GM06990 (cell line): ENCODE measurements at regions not wholly inside any gene's neighbourhood (a gene's known extent, or its start where the extent isn't known, plus 50 kb on each side); places are given as distances from the start of the nearest gene placed in this dataset.

ENCODE experiments used
- DNase-seq: peaks from one replicate; pipeline ENCODE4 v3.0.0-alpha.2; 2011; ENCODE audit not compliant: insufficient read length; ENCODE audit errors: extremely low read depth
- H3K27me3 ChIP-seq: replicated peaks from 2 replicates; pipeline ENCODE4 v1.6.0; 2011; ENCODE audit warnings: low read length; ENCODE audit not compliant: control insufficient read depth, insufficient read depth
- H3K36me3 ChIP-seq: 2 replicates; pipeline ENCODE4 v1.5.1; 2011; ENCODE audit warnings: low read length; ENCODE audit not compliant: control insufficient read depth, insufficient read depth
- H3K4me3 ChIP-seq: replicated peaks from 2 replicates; pipeline ENCODE4 v1.5.1; 2011; ENCODE audit warnings: low read depth, mild to moderate bottlenecking, control low read depth, low read length
- TF ChIP-seq, protein P1 (sequence below): IDR thresholded peaks from 2 replicates; pipeline ENCODE4 v1.5.1; 2011; ENCODE audit warnings: low read length, control low read depth, mild to moderate bottlenecking, inconsistent platforms; ENCODE audit not compliant: insufficient read depth, poor library complexity, severe bottlenecking

DNA sequence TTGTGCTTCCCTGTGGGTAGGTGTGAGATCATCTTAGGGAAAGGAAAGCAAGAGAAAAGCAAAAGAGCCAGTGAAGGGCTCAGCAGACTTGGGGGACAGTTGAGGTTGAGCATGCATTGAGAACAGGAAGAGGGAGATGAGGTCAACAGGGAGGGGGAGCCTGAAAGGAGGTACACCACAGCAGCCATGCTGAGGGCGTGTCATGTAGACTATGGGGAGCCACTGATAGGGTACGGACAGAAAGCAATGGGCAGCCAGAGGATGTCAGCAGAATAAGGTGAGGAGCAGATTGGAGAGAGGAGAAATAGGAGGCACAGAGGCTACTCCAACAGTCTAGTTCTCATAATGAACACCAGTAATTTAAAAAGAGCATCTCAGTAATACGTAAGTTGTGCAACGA, 351.1 kb upstream of the HTR1E start:
- TF ChIP-seq, protein P1, sequence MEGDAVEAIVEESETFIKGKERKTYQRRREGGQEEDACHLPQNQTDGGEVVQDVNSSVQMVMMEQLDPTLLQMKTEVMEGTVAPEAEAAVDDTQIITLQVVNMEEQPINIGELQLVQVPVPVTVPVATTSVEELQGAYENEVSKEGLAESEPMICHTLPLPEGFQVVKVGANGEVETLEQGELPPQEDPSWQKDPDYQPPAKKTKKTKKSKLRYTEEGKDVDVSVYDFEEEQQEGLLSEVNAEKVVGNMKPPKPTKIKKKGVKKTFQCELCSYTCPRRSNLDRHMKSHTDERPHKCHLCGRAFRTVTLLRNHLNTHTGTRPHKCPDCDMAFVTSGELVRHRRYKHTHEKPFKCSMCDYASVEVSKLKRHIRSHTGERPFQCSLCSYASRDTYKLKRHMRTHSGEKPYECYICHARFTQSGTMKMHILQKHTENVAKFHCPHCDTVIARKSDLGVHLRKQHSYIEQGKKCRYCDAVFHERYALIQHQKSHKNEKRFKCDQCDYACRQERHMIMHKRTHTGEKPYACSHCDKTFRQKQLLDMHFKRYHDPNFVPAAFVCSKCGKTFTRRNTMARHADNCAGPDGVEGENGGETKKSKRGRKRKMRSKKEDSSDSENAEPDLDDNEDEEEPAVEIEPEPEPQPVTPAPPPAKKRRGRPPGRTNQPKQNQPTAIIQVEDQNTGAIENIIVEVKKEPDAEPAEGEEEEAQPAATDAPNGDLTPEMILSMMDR = no peak
- no peaks in the 10 kb centered on the region for H3K27me3 ChIP-seq
- H3K36me3 ChIP-seq = no peaks in the 10 kb centered on the region
- DNase-seq = no peak
- H3K4me3 ChIP-seq = no peak overlapping the region

DNA sequence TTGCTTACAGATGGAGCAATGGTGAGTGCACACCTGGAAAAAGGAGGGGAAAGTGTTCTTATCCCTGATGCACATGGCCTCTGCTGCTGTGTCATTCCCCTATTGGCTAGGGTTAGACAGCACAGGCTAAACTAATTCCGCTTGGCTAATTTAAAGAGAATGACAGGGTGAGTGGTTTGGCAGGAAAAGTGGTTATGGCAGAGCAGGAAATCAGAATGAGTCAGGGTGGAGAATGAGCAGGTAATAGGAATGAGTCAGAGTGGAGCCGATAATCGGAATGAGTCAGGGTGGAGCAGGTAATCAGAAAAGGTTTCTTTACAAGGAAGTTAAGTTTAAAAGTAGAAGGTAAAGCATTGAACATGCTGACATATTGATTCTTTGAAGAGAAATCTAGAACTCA, 355.5 kb upstream of the HTR1E start:
- Histone ChIP-seq H3K4me3 (no peak overlapping the region), H3K36me3 (no peaks in the 10 kb centered on the region), H3K27me3 (no peaks in the 10 kb centered on the region)
- no peak for DNase-seq
- TF ChIP-seq, protein P1 = no peak

DNA sequence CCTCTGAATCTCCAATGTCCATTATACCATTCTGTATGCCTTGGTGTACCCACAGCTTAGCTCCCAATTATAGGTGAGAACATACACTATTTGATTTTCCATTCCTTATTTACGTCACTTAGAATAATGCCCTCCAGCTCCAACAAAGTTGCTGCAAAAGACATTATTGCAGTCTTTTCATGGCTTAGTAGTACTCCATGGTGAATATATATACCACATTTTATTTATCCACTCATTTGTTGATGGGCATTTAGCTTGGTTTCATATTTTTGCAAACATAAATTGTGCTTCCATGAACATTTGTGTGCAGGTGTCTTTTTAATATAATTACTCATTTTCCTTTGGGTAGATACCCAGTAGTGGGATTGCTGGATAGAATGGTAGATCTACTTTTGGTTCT, 374.1 kb upstream of the HTR1E start:
- H3K4me3 ChIP-seq = no peak overlapping the region
- no peak for DNase-seq
- H3K36me3 ChIP-seq = no peaks in the 10 kb centered on the region
- no peaks in the 10 kb centered on the region for H3K27me3 ChIP-seq
- TF ChIP-seq, protein P1 = no peak

DNA sequence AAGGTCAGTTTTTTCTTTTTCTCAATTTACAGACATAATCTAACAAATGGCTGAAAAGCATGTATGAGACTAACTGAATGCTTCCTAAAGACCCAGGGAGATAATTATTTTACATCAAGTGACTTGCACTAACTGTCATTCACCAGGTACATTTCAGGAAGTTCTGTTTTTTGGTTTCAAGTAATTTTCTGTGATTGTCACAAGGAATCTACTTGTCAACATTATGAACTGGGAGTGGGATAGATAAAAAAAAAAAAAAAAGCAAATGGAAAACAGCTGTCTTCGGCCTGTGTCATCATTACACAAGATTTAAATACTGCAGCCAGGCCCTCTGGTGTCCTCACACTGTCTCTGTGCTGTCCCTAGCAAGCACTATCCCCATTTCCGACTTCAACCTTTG, 379.0 kb upstream of the HTR1E start:
- Histone ChIP-seq H3K36me3 (no peaks in the 10 kb centered on the region), H3K27me3 (no peaks in the 10 kb centered on the region), H3K4me3 (no peak overlapping the region)
- DNase-seq = no peak
- TF ChIP-seq, protein P1 = no peak

DNA sequence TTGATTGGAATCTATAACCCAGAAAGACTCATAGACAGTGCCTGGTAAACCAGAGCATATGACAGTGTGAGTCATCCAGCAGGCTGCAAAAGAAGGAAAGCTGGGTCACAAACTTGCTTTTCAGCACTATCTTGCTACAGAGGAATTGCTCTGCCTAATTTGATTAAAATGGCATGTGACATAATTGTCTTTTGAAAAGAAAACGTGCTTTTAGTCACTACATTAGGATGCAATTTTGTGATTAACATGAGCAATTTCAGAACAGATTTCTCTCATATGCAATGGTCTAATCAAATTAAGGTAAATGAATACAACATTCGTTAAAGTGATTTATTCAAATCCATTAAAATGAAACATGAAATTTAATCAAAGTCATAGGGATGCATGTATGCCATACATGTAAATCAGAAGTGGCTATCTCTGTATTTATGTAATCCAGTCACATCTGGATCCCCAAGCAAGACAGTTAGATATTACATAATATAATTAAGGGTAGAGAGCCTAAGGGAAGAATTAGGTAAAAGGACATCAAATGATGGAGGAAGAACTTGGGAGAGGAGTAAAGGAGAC, 400.0 kb upstream of the HTR1E start:
- no peaks in the 10 kb centered on the region for H3K27me3 ChIP-seq
- no peak overlapping the region for H3K4me3 ChIP-seq
- H3K36me3 ChIP-seq = no peaks in the 10 kb centered on the region
- TF ChIP-seq, protein P1 = no peak
- DNase-seq = no peak

DNA sequence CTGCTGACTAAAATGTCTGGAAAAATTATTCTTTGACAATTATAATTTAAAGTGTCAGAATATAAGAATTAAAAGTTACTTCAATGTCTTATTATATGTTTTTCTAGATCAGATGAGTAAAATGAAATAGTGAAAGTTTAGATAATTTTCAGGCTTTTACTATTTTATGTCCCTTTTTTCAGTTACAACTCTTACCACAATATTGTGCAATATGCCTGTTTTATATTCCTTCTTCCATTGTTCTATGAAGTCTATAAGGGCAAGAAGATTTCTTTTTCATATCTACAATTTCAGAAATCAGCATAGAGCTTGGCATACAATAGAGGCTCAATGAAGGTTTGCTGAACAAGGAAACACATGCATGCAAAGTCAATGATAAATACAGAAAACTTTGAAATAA, 401.2 kb upstream of the HTR1E start:
- TF ChIP-seq, protein P1 = no peak
- DNase-seq = no peak
- Histone ChIP-seq H3K4me3 (no peak overlapping the region), H3K27me3 (no peaks in the 10 kb centered on the region), H3K36me3 (no peaks in the 10 kb centered on the region)
